ENCODE measurements at regions not wholly inside any gene's neighbourhood (a gene's known extent, or its start where the extent isn't known, plus 50 kb on each side); places are given as distances from the start of the nearest gene placed in this dataset.
A peak's percentile ranks its signal among the peaks of the same experiment; 100 is the strongest.

- Histone ChIP-seq H2BK5ac (ENCODE audit: insufficient read length, low read length) (no peak overlapping the region), H3T11ph (ENCODE audit: low read length) (no peak overlapping the region), H3K18ac (ENCODE audit: insufficient read length, low read depth, low read length) (no peak overlapping the region), H3K79me1 (ENCODE audit: insufficient read depth, low read depth, low read length, poor library complexity, severe bottlenecking) (no peaks in the 10 kb centered on the region), H2BK12ac (ENCODE audit: insufficient read length, low read depth, low read length) (no peak overlapping the region), H3K14ac (ENCODE audit: insufficient read depth, low read length) (peak overlapping the region; percentile 60; the same call in 1 of the 2 replicates), H3K23ac (ENCODE audit: insufficient read length, low read depth, low read length) (no peak overlapping the region), H3K79me2 (ENCODE audit: insufficient read depth, low read length) (no peaks in the 10 kb centered on the region), H3K23me2 (ENCODE audit: insufficient read length, low read depth, low read length, poor library complexity, severe bottlenecking) (no peaks in the 10 kb centered on the region), H2BK20ac (ENCODE audit: low read depth, low read length, poor library complexity, severe bottlenecking) (no peak overlapping the region), H2BK15ac (ENCODE audit: low read depth, low read length) (no peak overlapping the region), H3K56ac (ENCODE audit: insufficient read length, low read depth, low read length) (no peak overlapping the region), H3K9ac (ENCODE audit: extremely low read depth, insufficient read length, low read length) (no peak overlapping the region), H3K4me2 (ENCODE audit: insufficient read depth, insufficient read length, low read length) (no peak overlapping the region), H3K4me1 (ENCODE audit: insufficient read depth, low read length) (0 out of 2 replicates have a peak, but pooled peaks cover 1% of the 10 kb centered on the region), H2AK5ac (ENCODE audit: insufficient read length, low read length) (no peak overlapping the region), H2AFZ (ENCODE audit: low read length) (no peak overlapping the region), H4K20me1 (ENCODE audit: control insufficient read depth, insufficient read depth, insufficient read length) (no peaks in the 10 kb centered on the region), H4K8ac (replicated peaks; ENCODE audit: insufficient read length, low read depth, low read length) (no peak overlapping the region), H2BK120ac (ENCODE audit: low read depth, low read length, poor library complexity, severe bottlenecking) (no peak overlapping the region), H4K5ac (ENCODE audit: insufficient read length, low read depth, low read length) (no peak overlapping the region), H3K9me3 (ENCODE audit: control insufficient read depth, low read depth, low read length) (no peaks in the 10 kb centered on the region), H3K4ac (ENCODE audit: low read depth, low read length) (no peak overlapping the region), H4K91ac (ENCODE audit: insufficient read length, low read depth, low read length) (no peak overlapping the region), H3K27me3 (ENCODE audit: insufficient read depth, low read length) (no peaks in the 10 kb centered on the region), H3K27ac (ENCODE audit: insufficient read length, low read depth, low read length) (no peak overlapping the region)
- no peak for TF ChIP-seq CTCF (conservative IDR thresholded peaks at IDR 0.05)
- Mint-ChIP-seq H3K4me3 (no peak overlapping the region), H3K9me3 (peaks cover 4 to 7% of the 10 kb centered on the region in 2 experiments; a peak in 3 of 5 replicates), H3K27me3 (ENCODE audit: low read depth) (no peaks in the 10 kb centered on the region; the same call in 1 of the 2 replicates), H3K27ac (no peak overlapping the region), H3K4me1 (peaks cover 12% of the 10 kb centered on the region in 2 experiments), H3K36me3 (ENCODE audit: insufficient read depth in 1 of 3, low read depth in 3 of 3) (no peaks in the 10 kb centered on the region; a peak in 1 of 7 replicates)
- no CpG with 5 or more reads among the region's 6 CpGs for WGBS (ENCODE audit: extremely low coverage, insufficient read length, low lambda C conversion rate)
- DNase-seq: no peak
Observed at GRCh38 chr6:44524476-44525227, 137.1 kb downstream of the CDC5L start.

Measured in H9 (cell line).